ENCODE measurements at regions not wholly inside any gene's neighbourhood (a gene's known extent, or its start where the extent isn't known, plus 50 kb on each side); places are given as distances from the start of the nearest gene placed in this dataset.

DNA sequence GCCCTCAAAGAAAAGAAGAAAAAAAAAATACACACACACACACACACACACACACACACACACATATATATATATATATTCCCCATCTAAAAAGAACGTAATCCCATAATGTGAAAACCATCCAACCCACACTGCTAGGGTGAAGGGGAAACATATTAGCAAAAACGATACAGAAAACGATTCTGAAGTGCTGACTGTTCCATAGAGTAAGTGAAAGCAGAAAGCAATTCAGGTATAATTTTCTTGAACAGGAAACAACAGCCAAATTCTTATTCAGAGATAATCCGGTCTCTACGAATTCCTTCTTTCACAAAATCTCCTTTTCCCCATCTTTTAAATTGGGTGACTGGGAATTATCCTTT, 393.5 kb downstream of the NOVA1 start:
- no peak for DNase-seq (ENCODE audit: low spot score)

DNA sequence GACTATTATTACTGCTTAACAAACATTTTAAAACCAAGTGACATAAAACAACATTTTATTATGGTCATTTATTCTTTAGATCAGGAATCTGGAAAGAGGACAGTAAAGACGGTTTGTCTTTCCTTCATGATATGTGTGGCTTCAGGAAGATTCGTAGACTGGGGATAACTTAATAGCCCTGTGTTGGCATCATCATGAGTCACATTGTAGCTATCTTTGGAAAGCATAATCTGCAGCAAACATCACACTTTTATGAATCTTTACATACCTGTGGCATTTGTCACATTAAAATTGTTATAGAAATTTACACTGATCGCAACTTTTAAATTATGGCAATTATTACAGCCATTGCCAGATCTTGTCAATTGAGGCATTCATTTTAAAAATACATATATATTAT, 397.1 kb downstream of the NOVA1 start:
- no peak for DNase-seq (ENCODE audit: low spot score)

DNA sequence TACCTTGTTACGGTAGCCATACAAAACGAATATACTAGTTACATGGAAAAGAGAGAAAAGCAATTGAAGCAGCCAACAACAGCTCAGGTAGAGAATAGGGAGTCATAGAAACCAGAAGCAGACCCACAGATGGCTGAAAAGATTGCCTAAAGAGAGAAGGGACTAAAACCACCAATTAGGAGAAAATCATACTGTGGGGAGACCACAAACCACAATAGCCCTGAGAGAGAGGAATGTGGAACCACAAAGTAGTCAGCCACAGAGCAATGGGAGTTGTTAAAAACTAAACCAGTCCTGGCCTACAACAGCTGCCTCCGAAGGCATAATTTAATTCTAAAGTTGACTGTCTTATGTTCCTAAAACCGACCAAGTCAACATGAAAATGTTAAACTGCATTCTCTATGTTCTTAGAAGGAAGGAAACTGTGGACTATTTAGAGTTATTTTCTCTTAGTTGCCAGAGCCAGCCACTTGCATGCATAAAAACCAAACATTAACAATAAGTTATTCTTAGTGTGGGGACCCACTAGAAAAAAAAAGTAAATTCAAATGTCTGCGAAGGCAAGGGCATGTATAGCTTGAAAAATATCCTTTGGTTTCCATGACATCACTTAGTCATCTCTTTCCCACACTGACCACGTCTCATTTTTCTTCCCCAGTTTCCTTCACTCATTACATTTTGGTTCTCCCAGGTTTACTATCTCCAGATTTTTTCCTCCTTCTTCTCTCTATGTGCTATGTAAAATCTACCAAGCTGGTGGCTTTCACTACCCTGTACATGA, 398.1 kb downstream of the NOVA1 start:
- DNase-seq (ENCODE audit: low spot score) = no peak

DNA sequence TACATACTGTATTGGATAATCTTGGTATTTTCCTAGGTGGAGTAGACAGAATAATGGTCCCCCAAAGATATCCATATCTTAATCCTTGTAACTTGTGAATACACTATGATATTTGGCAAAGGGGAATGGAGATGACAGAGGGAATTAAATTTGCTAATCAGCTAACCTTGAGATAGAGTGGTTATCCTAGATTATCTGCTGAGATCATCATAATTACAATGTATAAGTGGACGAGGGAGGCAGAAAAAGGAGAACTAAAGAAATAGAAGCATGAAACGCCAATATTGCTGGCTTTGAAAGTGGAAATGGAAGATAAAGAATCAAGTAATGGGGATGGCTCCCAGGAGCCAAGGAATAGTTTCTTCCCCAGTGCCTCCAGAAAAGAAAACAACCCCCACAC, 398.7 kb downstream of the NOVA1 start:
- DNase-seq (ENCODE audit: low spot score) = no peak

DNA sequence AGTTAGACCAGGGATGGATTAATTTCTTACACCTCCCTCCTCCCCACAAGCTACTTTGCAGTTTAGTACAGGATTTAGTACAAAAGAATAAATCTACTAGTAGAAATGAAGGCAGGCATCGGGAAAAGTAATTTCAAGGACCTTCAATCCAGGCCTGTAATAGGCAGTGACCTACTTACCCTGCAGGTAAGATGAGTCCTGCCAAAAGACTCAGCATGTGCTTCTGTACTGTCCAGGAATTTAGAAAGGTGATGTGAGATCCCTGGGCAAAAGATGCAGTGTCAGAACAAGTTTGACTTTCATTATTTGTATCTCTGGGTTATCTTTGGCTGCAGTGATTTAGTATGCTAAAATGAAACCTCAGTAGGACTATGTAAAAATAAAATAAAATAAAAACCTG, 403.0 kb downstream of the NOVA1 start:
- no peak for DNase-seq (ENCODE audit: low spot score)

DNA sequence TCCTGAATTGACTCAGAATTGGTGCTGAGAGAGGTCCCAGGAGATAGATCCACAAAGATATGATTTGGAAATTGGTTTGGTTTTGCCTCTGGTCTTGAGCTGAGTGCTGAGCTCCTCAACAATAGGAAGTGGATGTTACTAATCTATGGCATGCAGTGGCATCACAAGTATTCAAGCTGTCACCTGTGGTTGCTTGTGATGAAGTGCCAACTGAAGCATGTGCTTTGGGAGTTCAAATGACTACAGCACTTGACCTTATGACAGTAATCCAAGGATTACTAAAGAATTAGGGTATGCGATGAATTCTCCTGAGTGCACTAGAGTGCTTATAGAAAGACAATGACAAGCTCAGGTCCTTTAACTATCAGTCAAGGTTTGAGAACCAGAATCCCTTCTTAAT, 406.2 kb downstream of the NOVA1 start:
- no peak for DNase-seq (ENCODE audit: low spot score)

DNA sequence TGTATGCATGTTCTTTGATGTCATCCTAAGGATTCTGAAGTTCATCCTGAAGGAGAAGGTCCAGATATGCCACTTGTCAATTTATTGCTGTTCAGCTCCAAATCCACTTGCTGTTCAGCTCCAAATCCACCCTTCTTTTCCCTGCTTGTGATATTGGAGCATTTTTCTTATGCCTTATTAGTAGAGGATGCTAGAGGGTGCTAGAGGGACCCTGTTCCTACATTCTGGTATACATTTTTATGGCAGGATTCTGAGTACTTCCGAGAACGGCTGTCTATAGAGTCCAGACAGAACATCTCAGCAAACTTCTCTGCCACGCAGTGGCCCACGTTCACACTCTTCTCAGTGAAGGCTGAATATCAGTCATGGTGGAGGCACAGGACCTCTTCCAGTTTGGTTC, 406.7 kb downstream of the NOVA1 start:
- DNase-seq (ENCODE audit: low spot score) = no peak

DNA sequence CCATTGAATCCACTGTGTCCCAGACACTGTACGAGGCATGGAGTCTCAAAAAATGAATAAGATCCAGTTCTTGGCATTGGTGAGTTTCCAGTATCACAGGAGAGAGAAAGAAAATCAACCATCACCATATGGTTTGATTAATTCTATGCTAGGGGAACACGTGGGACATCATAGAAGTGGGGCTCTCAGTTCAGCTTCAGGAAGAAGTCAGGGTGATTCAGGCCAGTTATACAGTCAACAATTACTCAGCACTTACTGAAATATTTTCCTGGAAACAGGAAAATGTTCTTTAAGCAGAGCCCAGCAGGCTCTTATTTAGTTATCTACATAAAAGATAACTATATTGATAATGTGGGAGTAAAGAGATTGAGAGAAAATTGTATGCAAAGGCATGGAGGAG, 407.2 kb downstream of the NOVA1 start:
- no peak for DNase-seq (ENCODE audit: low spot score)

DNA sequence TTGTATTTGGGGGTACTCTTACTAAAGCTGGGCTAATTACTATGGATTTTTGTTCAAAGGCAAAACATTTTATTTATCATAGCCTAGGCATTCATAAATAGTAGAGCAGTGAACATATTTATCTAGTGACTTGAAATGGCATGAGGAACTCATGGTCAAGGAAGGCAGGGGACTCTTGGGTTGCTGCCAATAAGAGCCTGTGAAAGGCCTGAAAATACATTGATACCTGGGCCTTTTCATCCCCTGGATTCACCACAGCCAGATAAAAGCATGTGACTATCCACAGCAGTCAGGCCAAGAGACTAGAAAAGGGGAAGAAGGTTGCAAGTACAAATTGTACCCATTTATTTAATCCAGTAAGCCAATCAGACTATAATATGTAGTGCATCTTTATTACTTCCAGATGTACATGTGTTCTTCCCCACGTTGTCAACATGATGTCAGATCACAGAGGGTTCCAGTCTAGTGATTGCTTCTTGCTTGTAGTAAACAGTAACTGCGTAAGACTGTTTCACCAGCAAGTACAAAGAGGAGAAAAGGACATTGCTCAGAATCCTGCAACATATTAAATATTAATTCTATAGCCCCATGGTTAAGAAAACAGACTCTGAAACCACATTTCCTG, 409.7 kb downstream of the NOVA1 start:
- no peak for DNase-seq (ENCODE audit: low spot score)

DNA sequence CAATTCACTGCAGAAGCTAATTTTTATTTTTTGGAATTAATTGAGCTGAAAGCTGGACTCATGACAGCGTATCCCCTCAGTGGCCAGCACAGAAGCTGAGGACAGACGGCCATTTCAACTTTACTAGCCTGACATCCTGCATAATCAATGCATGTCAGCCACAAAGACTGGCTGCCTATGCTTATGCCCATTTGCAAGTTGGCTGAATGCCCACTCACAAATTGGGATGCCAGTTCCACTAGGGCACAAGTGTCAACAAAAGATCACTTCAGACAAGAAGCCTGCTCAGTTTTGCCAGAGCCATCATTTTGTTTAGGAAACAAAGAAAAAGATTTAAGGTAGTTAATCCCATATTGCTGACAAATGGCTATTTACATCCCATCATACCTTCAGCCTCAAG, 417.6 kb downstream of the NOVA1 start:
- no peak for DNase-seq (ENCODE audit: low spot score)

DNA sequence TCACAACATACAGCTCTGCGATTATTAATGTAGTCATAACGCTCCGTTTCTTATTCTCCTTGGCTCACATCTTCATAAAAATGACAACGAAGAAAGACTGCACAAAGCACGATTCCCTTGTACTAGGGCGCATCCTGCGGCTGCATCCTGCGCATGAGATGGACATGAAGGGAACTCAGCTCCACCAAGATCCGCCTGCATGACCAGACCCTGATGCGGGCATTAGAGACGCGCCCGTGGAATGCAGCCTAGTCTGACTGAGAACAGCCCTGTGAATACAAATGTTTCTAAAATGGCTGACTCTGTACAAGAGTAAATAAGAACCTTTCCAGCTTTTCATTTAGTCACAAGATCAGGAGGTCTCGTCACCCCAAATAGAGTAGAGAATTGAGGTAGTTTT, 422.2 kb downstream of the NOVA1 start:
- no peak for DNase-seq (ENCODE audit: low spot score)

DNA sequence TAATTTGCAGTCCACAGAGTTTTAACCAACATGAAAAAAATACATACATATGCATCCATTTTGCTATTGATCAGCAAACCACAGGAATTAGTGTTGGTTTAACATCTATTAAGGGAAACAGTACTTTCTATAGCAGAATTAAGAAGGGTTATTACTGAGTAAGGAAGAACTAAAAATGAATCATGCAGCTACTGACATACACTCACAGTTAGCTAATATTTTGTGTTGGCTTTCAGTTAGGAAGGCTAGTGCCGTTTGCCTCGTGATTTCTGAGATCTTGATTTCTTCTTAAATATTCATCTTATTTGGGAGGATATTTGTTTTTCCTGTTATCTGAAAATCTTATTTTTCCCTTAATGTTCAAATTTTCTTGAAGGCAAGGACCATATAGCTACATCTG, 423.4 kb downstream of the NOVA1 start:
- DNase-seq (ENCODE audit: low spot score) = no peak

DNA sequence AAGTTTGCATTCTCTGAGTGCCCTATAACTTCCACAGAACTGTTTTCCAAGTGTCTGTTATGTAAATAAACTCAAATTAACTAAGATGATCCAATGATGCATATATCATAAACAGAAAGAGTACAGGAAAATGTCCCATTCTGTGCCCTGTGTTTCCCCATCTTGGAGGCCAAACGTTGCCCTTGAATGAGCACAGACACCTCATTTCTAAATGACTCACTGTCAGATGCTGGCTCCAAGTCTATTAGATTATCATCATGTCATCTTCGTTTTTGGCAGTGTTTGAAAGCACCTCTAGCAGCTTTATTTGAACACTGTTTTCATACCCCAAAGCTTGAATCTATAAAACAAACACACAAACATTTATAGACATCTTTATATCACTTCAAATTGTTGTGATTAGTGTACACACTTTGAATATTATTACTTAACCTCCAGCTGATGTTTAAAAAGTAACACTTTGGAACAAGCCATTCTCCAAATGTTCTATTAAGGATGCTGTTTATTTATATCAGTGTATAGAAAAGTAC, 424.2 kb downstream of the NOVA1 start:
- DNase-seq (ENCODE audit: low spot score) = no peak

DNA sequence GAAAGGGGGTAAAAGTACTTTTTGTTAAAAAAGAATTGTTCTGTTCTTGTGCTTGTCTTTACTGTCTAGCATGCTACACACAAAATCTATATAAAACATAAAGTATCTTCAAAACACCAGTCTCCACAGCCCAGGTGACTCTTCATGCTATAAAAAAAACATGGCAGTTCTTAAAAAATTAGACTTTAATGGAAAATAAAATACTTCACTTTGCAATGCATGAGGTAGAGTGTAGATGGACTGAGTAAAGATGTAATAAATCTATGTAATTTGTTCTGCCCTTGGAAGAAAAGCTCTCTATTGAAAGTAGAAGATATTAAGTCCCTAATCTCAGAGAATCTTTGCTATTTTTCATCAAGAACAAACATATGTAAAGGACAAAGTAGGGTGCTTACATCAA, 425.4 kb downstream of the NOVA1 start:
- DNase-seq (ENCODE audit: low spot score) = no peak

DNA sequence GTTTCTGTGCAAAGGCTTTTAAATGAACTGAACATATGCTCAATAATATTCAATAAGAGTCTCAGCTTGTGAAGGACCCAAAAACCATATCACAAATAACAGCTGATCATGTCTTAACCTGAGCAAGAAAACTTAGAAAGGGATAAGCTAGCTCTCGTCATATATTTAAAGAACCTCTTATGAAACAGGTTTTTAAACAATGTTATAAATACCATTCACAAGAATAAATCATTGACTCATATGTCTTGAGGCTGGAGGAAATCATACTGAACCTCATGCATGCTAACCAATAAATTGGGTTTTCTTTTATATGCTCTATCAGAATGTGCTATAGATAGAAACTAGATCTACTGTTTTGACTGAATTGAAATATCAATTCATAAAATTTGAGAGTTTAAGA, 426.9 kb downstream of the NOVA1 start:
- DNase-seq (ENCODE audit: low spot score) = no peak

DNA sequence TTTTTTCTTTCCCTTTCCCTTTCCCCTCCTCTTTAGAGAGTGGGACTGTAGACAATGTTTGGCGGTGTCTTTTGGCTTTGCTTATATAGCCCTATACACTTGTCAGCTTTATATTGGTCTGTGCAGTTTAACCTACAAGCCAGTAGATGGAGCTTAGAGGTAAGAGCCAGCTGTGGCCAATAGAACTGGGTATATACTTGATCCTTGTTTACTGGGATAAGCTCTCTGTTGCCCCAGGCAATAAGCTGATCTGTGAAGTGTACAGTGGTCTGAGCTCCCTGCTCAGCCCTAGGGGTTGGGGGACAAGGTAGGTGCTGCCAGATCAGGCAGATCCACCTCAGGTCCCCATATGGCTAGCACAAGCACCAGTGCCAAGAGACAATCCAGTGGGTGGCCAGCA, 434.1 kb downstream of the NOVA1 start:
- DNase-seq (ENCODE audit: low spot score) = peak; percentile 58

DNA sequence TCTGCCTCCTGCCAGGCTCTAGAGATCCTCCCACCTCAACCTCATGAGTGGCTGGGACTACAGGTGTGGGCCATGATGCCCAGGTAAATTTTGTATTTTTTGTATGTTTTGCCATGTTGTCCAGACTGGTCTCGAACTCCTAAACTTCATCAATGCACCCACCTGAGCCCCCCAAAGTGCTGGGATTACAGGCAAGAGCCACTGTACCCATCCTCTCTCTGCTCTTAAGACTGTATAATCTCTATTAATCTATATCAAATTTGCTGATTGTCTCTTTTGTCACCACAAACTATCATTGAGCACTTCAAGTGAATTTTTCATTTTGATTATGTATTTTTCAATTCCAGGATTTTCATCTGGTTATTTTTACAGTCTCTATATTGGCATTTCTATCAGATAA, 440.3 kb downstream of the NOVA1 start:
- no peak for DNase-seq (ENCODE audit: low spot score)

DNA sequence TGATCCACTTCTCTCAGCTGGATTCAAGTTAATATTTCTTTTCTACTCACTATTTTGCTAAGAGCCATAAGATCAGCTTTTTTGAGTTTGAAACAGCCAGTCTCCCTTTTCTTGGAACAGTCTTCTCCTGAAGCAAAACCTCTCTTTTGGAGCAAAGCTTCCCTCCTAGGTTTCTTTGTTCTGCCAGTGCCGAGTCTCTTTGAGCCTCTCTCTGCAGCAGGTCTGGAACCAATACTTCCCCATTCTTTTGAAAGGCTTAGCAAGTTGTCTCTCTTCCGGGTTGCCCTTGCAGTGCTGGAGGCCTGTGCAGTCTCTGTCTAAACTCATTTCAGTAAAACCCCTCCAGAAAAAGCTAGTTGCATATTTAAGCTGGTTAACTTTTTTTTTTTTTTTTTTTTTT, 454.8 kb downstream of the NOVA1 start:
- no peak for DNase-seq (ENCODE audit: low spot score)

DNA sequence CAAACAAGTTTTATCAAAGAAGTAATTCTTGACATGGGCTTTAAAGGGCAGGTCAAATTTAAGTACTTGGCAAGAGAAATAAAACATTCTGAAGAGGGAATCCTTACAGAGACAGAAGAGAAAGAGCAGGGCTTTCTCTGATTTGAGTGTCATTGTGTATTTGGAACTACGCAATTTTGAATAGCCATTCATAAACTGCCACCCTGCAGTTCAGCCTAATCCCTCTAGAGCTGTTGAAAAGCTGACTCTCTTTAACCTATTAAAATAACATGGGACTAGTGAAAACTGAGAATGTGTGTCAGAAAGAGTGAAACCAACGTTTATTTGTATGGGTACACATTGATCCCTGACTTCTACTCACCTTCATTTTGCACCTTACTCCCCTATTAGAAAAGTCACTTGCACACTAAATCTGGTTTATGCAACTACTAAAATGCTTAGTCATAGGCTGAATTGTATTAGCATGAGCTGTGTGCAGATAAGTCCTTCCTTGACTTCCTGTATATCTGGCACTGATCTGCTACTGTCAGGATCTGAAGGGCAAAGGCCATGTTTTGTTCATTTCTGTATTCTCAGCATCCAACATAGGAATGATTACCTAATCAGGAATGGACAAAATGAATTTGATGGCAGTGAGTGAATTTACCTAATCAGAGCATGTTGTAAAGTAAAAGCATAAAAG, 458.9 kb downstream of the NOVA1 start:
- DNase-seq (ENCODE audit: low spot score) = no peak

DNA sequence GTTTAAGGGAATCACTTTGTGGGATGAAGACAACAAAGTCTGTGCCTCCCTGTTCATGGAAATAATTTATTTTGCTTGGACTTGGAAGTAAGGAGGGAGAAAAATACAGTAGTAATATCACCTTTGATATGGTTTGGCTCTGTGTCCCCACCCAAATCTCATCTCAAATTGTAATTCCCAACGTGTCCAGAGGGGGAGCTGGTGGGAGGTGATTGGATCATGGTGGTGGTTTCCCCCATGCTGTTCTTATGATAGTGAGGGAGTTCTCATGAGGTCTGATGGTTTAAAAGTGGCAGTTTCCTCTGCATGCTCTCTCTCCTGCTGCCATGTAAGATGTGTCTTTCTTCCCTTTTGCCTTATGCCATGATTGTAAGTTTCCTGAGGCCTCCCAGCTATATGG, 460.7 kb downstream of the NOVA1 start:
- DNase-seq (ENCODE audit: low spot score) = no peak

DNA sequence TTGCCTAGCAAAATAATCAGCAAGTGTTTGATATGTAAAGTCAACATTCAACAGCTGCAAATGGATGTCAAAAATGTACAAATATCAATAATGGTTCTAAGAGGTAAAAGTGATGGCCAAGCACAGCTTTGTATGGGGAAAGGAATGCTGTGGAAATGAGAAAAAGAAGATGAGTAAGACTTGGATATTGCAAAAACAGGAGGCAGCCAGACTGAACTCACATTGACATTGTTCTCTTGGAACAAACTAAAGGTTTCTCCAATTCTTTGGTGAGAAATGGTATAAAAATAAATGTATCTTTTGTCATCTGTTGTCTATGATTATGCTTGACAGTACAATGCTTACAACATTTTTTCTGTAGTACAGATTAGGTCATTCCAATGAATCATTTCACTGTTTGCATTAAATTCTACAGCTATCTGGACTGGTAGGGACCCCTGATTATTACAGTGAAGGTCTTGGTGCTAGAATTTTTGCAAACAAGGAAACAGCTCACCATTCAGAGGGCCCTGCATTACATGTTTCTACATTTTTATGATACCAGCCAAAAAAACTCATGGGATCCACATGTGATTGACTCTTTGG, 465.7 kb downstream of the NOVA1 start:
- DNase-seq (ENCODE audit: low spot score) = no peak

DNA sequence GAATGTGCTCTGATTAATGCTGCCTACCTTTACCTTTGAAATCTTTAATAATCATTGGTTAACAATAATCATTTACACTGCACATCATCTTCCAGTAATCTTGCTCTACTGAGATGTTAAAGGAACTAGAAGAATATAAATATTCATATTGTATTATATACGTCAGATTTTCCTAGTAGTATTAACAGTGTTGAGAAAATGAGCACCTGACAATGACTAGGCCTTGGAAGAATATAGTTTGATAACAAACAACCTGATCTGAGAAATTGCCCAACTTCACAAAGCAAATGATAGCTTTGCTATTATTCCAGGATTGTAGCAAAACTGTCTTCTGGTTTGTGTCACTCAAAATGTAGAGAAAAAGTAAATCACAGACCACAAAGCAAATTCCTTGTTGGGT, 467.1 kb downstream of the NOVA1 start:
- DNase-seq (ENCODE audit: low spot score) = no peak

Measured in ecto neural progenitor cell (in vitro differentiated cells).